ENCODE measurements at regions not wholly inside any gene's neighbourhood (a gene's known extent, or its start where the extent isn't known, plus 50 kb on each side); places are given as distances from the start of the nearest gene placed in this dataset.

- TF ChIP-seq, protein P1, sequence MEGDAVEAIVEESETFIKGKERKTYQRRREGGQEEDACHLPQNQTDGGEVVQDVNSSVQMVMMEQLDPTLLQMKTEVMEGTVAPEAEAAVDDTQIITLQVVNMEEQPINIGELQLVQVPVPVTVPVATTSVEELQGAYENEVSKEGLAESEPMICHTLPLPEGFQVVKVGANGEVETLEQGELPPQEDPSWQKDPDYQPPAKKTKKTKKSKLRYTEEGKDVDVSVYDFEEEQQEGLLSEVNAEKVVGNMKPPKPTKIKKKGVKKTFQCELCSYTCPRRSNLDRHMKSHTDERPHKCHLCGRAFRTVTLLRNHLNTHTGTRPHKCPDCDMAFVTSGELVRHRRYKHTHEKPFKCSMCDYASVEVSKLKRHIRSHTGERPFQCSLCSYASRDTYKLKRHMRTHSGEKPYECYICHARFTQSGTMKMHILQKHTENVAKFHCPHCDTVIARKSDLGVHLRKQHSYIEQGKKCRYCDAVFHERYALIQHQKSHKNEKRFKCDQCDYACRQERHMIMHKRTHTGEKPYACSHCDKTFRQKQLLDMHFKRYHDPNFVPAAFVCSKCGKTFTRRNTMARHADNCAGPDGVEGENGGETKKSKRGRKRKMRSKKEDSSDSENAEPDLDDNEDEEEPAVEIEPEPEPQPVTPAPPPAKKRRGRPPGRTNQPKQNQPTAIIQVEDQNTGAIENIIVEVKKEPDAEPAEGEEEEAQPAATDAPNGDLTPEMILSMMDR (IDR thresholded peaks at IDR 0.05) = no peak
- no peak for TF ChIP-seq EP300 (IDR thresholded peaks at IDR 0.05; ENCODE audit: low read depth)
- no peak for TF ChIP-seq POLR2AphosphoS5 (IDR thresholded peaks at IDR 0.05)
- no peak for TF ChIP-seq POLR2A (IDR thresholded peaks at IDR 0.05)
These were observed 198.9 kb downstream of the LURAP1L start for GRCh38 chr9:12973710-12974109.
